NCI-H2107 (cell line): ENCODE measurements at regions not wholly inside any gene's neighbourhood (a gene's known extent, or its start where the extent isn't known, plus 50 kb on each side); places are given as distances from the start of the nearest gene placed in this dataset.

Experiments used
- DNase-seq: peaks from one replicate; lab custom pipeline; 2025; lab: John Stamatoyannopoulos, UW

DNA sequence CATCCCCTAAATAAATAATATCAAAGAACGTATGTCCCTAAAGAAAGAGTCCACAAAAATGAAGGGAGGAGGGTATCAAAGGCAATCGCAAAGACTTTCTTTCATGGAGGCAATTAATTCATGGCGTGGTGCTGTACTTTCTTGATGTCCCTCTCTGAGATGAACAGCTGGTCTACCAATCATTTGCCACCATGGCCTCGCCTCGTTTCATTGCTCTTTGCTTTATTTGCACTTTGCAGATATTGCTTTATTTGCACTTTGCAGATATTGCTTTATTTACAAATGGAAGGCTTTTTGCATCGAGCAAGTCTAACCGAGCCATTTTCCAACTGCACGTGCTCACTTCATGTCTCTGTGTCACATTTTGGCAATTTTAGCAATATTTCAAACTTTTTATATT, 104.0 kb upstream of the PTCH1 start:
- DNase-seq: no peak

DNA sequence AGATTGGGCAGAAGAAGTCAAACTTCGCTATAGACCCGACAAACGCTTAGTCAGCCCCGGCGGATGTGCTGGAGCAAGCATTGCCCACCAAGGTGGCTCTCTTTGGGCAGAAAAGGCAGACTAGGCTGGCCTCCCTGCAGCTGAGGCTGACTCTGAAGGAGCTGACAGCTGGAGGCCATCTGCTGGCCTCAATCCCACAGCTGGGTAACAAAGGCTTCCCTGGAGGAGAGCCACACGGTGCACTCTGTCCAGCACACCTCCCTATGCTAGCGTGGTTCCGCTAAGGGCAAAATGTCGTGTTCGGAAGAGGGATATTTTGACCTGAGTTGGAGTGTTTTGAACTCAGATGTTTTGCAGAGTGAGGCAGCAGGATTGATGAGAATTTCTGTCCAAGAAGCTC, 103.5 kb upstream of the PTCH1 start:
- DNase-seq: no peak

DNA sequence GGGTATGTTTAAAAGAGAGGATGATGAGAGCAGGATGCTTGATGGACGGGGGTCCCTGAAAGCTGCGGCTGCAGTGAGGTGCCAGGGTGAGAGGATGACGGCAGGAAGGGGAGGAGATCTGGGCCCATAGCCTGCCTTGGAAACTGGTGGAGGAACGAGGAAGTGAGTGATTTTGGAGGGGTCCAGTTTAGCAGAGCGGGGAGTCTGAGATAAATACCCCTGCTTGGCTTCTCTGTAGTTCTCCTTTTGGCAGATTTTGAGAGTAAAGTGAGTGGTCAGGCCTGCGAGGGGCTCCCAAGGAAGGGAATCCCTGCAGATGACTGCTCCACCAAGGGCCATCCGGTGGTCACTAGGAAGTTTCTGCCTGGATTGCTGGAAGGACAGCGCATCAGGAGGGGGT, 98.5 kb upstream of the PTCH1 start:
- DNase-seq: no peak

DNA sequence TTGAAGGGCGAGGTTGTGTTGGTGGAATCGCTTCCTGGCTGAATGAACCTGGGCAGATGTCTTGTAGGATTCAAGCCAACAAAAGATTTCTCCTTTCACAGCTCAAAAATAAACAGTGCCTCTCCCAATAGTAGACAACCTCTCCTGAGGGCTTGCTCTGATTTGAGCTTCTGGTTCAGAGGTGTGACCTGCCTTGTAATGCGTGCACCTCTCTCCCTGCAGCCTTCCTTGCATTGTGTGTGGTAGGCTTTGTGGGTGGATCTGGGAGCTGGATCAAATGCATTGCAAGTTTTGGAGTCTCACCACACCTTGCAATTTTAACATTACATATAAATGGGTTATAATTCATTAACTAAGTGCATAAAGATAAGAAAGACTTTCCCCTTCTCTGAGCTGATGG, 96.9 kb upstream of the PTCH1 start:
- DNase-seq: no peak

DNA sequence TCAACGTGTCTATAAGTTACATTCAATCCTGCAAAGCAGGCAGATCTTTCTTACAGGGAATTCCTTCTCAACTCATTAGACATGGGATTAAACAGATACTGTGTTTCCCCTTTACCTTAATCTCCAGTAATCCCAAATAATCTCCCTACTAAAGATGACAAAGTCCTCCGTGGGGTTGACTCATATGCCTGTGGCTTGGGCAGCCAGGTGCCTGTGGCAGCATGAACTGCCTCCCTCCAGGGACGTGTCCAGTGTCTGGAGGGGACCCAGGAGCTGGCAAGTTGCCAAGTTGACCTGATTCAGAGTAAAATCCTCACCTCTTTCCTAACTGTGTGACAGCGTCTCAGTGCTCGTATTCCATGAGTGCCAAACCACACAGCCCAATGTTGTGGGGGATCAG, 94.6 kb upstream of the PTCH1 start:
- no peak for DNase-seq

DNA sequence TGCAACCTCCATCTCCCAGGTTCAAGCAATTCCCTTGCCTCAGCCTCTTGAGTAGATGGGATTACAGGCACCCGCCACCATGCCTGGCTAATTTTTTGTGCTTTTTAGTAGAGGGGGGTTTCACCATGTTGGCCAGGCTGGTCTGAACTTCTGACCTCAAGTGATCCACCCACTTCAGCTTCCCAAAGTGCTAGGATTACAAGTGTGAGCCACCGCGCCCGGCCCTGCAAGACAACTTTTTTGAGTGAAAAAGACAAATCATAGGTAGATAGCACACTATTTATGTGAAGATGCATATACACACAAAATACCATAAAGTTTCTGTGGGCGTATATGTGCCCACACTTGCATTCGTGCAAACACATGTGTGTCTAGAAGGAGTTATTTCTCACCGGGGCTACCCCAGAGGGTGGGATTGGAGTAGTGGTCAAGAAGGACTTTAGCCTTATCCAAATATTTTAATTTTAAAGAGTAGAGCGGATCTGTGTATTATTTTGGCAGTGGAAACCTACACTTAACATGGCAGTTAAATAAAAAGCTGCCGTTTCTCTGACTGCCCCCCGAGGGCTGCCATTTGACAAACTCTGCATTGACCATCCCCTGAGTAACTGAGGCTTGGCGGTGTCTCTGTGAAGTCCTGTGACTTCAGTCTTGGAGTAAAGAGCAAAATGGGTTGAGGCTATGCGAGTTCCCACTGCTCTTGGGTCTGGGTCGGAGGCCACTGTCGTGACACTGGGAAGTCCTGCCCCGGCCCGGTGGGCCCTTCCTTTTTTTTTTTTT, 93.4 kb upstream of the PTCH1 start:
- DNase-seq: no peak

DNA sequence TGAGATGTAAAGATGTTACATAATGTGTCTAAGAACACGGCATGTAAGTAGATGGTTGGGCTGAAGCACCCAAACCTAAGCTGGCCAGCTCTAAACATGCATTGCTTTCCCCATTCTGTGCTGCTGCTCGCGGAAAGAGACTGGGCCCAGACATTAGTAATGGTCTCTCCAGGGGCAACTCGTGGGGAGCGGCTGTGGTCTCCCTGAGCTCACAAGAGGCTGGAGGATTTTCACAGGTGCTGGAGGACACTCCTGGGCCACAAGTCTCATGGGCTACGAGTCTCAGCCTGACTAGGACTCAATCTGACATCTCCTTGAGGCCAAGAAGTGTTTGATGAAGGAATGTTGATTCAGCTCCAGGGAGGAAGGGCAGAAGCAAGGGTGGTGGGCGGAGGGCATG, 92.7 kb upstream of the PTCH1 start:
- DNase-seq: no peak

DNA sequence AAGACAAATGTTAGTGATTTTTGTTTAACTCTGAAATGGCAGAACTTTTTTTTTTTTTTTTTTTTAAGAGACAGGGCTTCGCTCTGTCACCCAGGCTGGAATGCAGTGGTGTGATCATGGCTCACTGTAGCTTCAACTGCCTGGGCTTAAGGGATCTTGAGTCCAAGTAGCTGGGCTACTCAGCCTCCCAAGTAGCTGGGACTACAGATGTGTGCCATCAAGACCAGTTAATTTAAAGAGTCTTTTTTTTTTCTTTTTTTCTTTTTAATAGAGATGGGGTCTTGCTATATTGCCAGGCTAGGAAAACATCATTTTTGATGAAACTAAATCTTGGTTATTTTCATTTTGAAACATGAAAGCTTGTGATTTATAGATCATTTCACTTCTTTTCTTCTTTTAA, 91.6 kb upstream of the PTCH1 start:
- DNase-seq: no peak

DNA sequence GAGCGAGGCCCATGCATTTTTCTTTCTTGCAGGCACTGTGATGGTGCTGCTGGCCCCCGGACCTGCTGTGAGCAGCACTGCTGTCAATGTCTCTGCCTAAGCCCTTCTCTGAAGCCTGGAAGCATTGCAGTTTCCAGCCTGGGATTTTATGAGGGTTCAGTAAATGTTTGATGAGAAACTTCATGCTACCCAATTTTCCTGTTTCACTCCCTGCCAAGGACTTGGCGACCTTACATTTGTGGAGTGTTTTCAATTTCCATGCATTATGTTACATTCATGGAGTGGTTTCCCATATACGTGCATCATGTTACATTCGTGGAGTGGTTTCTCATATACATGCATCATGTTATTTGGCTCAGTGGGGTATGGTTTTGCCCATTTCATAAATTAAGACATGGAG, 90.7 kb upstream of the PTCH1 start:
- DNase-seq: no peak

DNA sequence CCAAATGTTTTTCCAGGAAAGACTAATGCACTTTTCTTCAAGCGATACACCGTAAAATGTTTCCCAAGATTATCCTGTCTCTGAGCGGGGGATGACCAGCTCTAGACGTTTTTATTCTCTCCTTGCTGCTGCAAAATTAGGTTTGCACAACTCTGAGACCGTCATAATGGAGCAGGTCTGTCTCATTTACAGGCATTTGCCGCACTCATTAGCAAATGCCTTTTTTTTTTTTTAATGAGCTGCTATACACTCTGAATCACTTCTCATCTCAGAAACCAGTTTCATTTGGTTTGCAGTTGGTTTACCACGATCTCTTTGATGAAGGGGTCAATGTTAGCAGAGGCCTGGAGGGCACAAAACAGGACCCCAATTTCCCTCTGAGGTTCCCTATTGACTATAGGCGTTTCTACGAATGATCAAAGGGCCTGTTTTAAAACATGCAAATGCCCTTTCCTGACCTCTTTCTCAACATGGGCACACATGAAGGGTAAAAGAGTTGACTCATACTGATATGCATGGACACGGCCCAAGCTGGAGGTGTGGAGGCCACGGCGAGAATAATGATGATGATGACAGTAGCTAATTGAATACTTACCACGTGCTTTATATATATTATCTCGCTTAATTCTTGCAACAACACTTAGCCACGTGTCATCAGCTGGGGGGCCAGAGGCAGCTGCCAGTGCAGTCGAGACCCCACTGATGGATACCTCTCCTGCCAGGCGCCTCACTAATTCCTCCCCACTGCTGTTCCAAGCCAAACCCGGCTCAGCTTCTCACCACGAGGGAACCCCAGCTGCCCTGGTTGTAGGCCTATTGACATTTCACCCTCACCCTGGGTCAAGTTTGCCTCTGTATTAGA, 89.9 kb upstream of the PTCH1 start:
- no peak for DNase-seq

DNA sequence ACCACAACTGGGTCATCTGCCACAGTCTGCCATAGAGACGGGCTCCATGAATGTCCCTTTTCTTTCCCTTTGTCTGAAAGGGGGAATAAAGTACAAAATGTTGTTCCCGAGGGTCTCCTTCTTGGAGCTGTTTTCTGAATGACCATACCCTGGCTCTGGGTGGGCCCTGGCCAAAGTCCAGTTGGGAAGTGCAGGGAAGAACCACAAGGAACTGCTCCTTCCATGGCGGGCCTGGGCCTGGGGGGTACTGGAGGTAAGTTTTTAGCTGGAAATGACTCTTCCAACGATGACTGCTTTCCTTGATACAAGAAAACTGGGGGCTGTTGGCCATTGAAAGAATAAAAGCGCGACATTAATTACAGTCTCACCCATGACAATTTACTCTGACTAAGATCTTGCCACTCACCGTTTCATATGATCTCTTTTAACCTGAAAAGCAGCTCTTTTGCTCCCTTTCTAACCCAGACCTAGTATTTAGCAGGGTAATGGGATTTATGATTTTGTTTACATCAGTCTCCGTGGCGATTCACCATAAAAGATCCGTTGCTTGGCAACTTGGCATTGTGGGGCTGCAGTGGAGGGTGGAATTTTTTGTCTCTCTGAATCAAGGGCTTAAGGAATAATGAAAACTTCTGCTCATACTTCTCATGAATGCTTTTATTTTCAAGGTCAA, 89.2 kb upstream of the PTCH1 start:
- no peak for DNase-seq

DNA sequence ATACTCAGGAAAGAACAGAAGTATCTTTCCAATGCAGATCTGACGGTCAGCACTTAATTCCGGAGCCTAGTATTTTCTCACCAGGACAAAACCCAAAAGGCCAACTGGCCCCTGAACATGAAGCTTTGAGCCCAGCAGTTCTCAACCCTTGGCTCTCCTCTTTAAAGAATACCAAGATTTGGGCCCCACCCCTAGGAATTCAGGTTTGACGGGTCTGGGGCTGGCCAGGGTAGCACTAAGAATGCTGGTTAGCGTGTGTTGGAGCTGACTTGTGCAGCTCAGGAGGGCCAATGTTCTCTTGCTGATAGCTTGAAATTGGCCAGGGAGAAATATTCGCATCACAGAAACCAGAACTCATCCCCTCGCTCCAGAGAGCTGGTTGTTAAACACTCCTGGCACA, 88.3 kb upstream of the PTCH1 start:
- DNase-seq: no peak

DNA sequence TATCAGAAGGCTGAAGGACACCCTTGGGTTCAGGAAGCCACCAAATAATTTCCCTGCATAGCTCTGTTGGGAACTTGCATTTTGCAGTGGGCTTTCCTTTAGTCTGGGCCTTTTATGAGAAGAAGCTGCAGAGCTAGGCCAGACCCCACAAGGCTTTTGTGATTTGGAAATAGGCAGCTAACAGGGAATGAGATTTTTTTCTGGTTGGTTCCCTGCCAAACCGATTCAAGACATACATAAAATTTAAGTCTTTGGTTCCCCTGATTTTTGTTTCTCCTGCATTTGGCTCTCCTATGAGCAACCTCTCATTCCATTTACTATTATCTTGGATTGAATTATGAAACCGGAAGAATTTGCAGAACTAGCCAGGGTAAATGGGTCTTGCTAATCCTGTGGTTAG, 81.5 kb upstream of the PTCH1 start:
- DNase-seq: no peak

DNA sequence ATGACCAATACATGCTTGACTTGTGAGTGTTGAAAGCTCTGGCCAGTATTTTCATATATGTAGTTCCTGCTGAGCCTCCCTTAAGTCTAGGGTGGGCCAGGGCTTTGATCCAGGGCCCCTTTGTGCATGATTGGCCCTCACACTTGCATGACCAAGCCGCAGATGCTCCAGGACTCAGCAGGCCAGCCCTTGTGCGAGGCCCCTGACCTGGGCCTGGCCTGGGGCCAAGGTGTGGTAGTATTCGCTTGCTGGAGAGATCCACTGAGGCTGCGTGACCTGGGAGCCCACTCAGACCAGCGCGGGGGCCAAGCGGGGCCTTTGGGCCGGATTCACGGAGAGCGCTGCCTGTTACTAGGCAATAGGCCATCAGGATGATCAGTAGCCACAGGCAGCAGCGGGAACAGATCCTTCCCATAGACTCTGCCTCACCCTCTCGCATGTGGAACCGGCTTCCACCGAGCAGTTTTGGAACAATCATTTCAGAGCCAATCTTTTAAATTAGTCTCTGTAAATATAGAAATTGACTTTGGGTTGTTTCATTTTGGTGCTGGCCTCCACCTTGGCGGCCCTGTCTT, 79.0 kb upstream of the PTCH1 start:
- DNase-seq: no peak

DNA sequence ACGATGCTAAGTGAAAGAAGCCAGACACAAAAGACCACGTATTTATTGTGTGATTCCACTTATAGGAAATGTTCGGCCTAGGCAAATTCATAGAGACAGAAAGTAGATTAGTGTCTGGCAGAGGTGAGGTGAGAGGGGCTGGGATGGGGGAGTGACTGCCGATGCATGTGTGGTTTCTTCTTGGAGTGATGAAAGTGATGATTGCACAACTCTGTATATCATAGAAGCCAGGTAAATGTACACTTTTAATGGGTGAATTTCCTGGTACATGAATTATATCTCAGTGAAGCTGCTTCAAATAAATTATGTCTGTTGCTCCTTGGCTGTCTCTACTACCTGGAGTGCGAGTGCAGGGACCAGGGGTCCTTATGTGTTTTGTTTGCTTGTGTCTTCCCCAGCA, 76.2 kb upstream of the PTCH1 start:
- no peak for DNase-seq

DNA sequence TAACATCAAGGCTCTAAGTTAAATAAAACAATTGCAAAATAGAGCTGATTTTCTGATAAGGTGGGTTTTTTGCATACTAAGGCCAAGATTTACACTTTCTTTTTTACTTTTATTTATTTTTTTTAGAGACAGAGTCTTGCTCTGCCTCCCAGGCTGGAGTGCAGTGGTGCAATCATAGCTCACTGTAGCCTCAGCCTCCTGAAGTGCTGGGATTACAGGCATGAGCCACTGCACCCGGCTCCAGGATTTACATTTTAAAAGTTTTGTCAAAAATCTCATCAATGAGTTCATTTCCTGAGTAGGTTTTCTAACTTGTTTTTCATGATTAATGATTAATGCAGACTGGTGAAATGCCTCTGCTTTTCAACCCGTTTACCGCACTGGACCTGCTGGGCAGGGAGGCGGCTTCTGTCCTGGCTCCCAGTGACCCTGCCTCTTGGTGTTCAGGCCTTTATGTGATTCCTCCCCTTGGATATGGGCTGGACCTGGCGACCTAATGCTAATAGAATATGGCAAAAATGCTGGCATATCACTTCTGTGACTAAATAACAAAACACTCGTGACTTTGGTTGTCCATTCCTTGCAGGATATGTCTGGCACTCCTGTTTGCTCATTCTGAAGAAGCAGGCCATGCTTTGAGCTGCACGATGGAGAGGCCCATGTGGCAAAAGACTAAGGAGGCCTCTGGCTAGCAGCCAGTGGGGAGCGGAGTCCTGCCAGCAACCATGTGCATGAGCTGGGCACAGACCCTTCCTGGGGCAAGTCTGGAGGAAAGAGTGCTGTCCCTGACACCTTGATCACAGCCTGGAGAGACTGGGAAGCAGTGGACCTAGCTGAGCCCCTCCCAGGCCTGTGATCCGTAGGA, 72.2 kb upstream of the PTCH1 start:
- DNase-seq: no peak

DNA sequence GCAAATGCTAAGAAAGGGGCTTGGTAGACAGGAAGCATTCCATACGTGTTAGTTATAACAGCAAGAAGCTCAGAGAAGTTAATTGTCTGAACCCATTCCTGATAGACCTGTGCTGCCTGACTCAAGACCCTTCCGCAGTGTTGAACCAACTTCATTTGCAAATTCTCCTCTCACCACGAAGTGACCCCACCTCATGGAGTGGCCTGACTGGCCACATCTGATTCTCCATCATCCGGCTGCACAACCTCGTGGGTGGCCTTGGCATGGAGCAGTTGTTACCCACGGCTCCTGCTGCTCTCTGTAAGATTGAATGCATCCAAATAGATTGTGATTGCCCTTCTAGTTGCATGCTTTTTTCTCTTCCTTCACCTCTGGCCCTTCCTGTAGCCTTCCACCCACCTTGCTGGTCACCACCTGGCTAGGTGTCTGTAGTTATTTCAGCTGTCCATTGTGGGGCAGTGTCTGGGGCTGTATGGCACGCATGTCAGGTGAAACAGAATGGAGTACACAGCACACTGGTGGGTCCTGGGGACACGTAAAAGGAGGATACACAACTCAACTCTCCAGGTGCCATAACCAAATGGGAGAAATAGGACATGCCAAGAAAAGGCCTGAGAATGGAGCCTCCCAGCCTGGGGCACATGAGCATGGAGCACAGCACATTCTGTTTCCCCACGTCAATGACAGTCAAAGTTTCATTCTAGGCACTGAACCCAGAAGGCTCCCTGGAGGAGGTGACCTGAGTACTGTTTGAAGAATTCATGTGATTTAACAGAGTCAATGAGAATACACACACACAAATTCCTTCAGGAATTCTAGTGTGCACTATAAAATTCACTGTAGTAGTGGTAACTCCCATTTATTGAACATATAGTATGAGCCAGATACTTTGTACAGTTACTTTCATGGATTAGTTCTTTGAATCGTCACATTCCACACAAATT, 70.5 kb upstream of the PTCH1 start:
- no peak for DNase-seq

DNA sequence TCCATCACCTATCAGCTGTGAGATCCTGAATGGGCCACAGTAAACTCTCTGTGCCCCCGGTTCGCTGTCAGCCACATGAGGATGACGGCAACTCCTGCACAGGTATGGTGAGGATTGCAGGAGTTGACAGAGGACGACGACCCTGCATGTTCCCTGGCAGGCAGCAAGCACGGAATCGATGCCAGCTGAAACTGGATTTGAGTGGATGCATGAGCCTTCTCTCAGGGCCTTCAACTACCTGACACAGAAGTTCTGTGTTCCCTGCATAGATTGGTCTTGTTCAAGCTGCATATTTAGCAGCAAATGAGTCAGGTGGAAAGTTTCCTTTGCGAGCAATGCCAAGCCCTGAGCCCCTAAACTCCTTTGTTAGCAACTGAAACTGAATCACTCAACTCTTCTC, 69.6 kb upstream of the PTCH1 start:
- no peak for DNase-seq

DNA sequence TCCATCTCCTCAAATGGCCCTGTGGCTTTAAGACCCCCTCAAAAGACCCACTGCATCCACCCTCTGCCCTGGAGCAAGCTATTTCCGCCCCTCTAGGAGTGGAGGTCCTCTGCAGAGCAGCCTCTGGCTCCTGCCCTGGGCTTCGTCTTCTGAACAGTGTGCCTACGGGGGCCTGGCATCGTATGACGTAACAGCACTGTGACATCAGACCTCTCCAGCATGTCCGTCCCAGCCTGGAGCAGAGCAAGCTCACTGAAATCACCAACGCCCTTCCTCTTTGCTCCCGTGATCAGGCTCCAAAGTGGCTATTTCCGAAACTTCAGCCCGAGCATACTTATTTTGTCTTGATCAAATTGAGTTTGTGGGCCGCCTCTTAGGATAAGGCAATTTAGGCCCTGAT, 69.1 kb upstream of the PTCH1 start:
- DNase-seq: no peak

DNA sequence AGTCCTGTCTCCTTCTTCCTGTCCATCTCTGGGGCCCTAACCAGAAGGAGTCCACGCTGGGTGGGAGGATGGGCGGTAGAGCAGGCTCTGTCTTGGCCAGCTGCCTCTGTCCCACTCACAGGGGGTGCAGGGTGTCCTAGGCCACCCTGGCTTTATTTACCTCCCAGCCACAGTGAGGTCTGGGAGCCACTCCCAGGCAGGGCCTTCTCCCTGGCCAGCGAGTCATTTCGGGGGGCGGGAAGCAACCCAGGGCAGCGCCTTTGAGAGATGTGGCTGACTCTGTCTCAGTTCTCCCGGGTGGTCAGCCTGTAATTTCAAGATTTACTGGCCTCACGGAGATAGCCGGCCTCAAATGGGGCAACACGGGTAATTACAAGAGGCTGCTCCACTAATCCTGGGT, 67.4 kb upstream of the PTCH1 start:
- no peak for DNase-seq

DNA sequence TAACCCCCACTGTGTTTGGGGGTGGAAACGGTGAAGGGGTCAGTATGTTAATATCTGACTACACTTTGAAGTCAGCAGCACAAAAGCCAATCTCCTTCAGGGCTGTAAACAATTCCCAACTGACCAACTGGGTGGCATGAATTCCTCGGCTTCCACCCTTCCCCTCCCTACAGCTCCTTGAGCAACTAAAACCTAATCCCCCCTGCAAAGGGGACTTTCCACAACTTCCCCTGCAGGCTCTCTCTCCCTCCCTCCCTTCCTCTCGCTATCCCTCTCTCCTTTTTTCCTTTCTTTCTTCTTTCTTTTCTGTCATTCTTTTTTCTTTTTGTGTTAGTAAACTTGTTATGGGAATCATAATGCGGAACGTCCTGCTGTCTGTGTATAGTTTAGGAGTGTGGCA, 65.1 kb upstream of the PTCH1 start:
- DNase-seq: no peak
